Renal pelvis (tissue), 1 donor: ENCODE measurements at regions not wholly inside any gene's neighbourhood (a gene's known extent, or its start where the extent isn't known, plus 50 kb on each side); places are given as distances from the start of the nearest gene placed in this dataset.
"Not testable (repeated sequence)": the region's sequence is repeated elsewhere in the genome, so short reads cannot be mapped to it uniquely, and the experiment has no call there.

ENCODE experiments used
- DNase-seq: peaks from one replicate; pipeline ENCODE4 v3.0.0-alpha.2; 2013

GRCh38 chr2:228409493-228409892, 228.0 kb upstream of the SPHKAP start:
- no peak for DNase-seq

- DNase-seq = no peak
These were observed 227.2 kb upstream of the SPHKAP start for GRCh38 chr2:228408529-228409227.

- no peak for DNase-seq
These were observed 226.3 kb upstream of the SPHKAP start for GRCh38 chr2:228407821-228408220.

GRCh38 chr2:228401065-228401912, 219.8 kb upstream of the SPHKAP start:
- no peak for DNase-seq

GRCh38 chr2:228387776-228388175, 206.3 kb upstream of the SPHKAP start:
- no peak for DNase-seq

- no peak for DNase-seq
These were observed 197.4 kb upstream of the SPHKAP start for GRCh38 chr2:228378696-228379425.

- DNase-seq = no peak
These were observed 196.7 kb upstream of the SPHKAP start for GRCh38 chr2:228378233-228378632.

GRCh38 chr2:228377533-228377932, 196.0 kb upstream of the SPHKAP start:
- DNase-seq = no peak

GRCh38 chr2:228374741-228375140, 193.3 kb upstream of the SPHKAP start:
- no peak for DNase-seq

- no peak for DNase-seq
These were observed 191.7 kb upstream of the SPHKAP start for GRCh38 chr2:228373191-228373590.

- DNase-seq = no peak
These were observed 190.7 kb upstream of the SPHKAP start for GRCh38 chr2:228372212-228372611.

- no peak for DNase-seq
These were observed 188.0 kb upstream of the SPHKAP start for GRCh38 chr2:228369400-228370031.

GRCh38 chr2:228367356-228367755, 185.9 kb upstream of the SPHKAP start:
- no peak for DNase-seq

GRCh38 chr2:228359473-228359872, 178.0 kb upstream of the SPHKAP start:
- no peak for DNase-seq

- no peak for DNase-seq
These were observed 174.4 kb upstream of the SPHKAP start for GRCh38 chr2:228355897-228356296.

- DNase-seq = not testable (repeated sequence)
These were observed 171.5 kb upstream of the SPHKAP start for GRCh38 chr2:228352980-228353379.

GRCh38 chr2:228352048-228352447, 170.6 kb upstream of the SPHKAP start:
- no peak for DNase-seq

- DNase-seq = no peak
These were observed 167.1 kb upstream of the SPHKAP start for GRCh38 chr2:228348516-228349064.

GRCh38 chr2:228344531-228344930, 163.0 kb upstream of the SPHKAP start:
- no peak for DNase-seq

- no peak for DNase-seq
These were observed 158.0 kb upstream of the SPHKAP start for GRCh38 chr2:228339525-228339924.

- no peak for DNase-seq
These were observed 152.7 kb upstream of the SPHKAP start for GRCh38 chr2:228334180-228334579.

- DNase-seq = no peak
These were observed 147.8 kb upstream of the SPHKAP start for GRCh38 chr2:228329282-228329681.
